ENCODE measurements at regions not wholly inside any gene's neighbourhood (a gene's known extent, or its start where the extent isn't known, plus 50 kb on each side); places are given as distances from the start of the nearest gene placed in this dataset.

GRCh38 chrX:147847999-147848398 lies 63.7 kb upstream of the FMR1 start:
- DNase-seq, result no peak

- no peak for DNase-seq
These were observed 62.9 kb upstream of the FMR1 start for GRCh38 chrX:147848543-147849443.

DNA sequence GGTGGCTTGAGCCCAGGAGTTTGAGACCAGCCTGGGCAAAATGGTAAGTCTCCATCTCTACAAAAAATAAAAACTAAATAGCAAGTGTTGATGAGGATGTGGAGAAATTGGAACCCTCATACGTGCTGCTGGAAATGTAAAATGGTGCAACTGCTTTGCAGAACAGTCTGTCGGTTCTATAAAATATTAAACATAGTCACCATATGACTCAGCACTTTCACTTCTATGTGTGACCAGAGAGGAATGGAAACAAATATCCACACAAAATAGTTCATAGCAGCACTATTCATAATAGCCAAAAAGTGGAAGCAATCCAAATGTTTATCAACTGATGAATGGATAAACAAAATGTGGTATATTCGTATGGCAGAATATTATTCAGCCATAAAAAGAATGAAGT lies 60.8 kb upstream of the FMR1 start:
- no peak for DNase-seq

GRCh38 chrX:147853701-147854100 lies 58.0 kb upstream of the FMR1 start:
- no peak for DNase-seq

- no peak for DNase-seq
These were observed 52.1 kb upstream of the FMR1 start for GRCh38 chrX:147859666-147860065.

All from DMS 273 treated with DMSO at 0.1 percent for 48 hours (cell line).